HG03342 (cell line): ENCODE measurements at regions not wholly inside any gene's neighbourhood (a gene's known extent, or its start where the extent isn't known, plus 50 kb on each side); places are given as distances from the start of the nearest gene placed in this dataset.
A peak's percentile ranks its signal among the peaks of the same experiment; 100 is the strongest.
"Not testable (repeated sequence)": the region's sequence is repeated elsewhere in the genome, so short reads cannot be mapped to it uniquely, and the experiment has no call there.

ENCODE experiments used
- ATAC-seq: cut with Tn5 transposase; IDR thresholded peaks from one replicate; pipeline ENCODE4 v1.9.1; 2021; ENCODE audit warnings: mild to moderate bottlenecking, moderate library complexity; ENCODE audit not compliant: unreplicated experiment

DNA sequence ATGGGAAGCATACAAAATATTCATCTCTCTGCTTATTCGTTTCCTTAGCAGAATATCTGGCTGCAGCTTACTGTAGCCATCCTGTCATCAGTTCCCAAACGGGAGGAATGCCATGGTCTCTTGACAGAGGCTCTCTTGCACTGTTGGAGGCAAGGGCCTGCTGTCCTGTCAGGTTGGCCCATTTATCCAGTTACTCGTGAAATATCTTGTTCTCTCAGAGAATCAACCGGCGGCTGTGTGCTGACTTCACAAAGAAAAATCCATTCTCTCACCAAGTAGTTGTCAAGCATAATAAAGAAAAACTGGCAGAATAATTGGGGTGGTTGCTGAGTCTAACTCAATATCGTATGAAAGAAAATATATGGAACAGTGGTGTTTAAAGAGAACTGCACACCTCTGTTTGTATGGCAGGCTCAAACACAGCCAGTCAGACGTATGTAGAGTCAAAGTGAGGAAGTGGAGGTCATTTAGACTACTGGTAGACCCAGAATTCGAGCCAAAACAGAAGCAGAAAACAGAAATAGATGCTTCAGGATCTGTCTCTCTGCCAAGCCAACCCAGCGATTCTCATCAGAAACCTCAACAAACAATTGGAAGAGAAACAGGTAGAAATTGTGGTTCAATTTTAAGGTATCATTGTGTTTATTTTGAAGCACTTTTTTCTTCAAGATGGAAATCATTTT lies 349.2 kb upstream of the PRKCQ start:
- ATAC-seq: no peak

DNA sequence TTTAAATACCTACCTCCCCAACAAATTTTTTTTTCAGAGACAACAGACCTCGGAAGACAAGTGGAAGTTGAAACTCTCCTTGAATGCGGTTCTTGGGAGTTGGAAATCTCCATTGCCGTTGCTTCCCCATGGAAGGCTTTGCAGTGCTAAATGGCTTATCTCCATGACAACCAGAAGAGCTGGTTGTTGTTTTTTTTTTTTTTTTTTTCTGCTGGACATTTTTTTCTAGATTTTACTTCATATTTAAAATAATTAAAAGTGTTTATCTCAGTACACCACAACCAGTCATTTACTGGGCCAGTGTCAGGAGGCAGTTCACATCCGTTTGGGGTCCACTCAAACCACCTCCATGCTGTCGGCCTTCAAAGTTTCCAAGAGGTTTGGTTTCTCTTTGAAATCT lies 348.5 kb upstream of the PRKCQ start:
- ATAC-seq: no peak

DNA sequence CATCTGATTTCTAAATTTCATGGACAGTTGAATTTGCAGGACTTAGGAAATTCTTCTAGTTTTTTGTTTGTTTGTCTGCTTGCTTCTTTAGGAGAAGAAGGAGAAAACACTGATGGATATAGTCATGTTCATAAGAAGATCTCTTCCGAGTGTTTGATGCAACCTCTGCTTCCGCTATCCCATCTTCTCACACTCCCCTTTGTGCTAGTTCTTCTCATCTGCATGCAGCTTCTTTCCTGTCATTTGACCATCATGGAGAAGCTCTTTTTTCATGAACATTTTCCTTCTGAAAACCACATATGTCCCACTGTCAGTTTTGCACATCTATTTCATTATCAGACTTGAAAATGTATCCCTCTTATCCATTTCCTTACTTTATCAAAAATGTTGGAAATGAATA lies 346.9 kb upstream of the PRKCQ start:
- no peak for ATAC-seq

DNA sequence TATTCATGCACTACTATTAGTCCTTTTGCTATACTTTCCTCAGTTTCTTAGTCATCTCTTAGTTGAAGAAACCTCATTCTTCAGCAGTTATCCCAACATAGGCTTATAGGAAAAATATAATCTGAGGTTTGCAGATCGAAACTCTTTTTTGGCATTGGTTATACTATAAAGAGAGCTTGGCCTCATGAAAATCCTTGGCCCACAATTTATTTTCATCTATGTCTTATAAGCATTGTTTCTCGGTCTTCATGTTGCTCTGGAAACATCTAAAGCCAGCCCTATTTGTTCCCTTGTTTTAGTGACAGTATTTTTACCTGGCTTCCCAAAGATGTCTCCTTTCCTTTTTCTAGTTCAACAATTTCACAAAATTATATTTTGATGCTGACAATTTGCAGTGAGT lies 345.1 kb upstream of the PRKCQ start:
- ATAC-seq: no peak

DNA sequence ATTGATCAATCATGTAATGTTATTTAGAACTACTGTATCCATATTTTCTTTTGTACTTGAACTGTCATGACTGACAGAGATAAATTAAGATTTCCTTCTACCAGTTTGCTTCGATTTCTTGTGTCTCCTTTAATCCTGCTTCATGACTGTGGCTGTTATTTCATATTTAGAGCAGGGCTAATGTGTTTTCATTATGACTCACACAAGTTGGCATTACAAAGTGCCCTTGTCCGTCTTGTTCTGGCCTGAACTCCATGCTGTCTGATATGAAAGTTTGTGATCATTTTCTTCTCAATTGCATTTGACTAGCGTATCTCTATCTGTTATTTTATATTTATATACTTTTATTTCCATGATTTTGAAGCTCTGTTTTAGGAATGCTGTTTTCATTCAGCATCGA lies 344.1 kb upstream of the PRKCQ start:
- ATAC-seq: no peak

DNA sequence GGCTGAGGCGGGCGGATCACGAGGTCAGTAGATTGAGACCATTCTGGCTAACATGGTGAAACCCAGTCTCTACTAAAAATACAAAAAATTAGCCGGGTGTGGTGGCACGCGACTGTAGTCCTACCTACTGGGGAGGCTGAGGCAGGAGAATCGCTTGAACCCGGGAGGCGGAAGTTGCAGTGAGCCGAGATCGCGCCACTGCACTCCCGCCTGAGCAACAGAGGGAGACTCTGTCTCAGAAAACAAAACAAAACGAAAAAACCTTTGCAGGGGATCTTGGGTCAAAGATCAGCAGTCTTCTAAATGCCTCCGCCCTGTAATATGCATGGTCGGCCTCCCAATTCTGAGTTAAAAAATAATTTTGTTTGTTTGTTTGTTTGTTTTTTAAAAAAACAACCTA lies 340.9 kb upstream of the PRKCQ start:
- ATAC-seq: not testable (repeated sequence)

DNA sequence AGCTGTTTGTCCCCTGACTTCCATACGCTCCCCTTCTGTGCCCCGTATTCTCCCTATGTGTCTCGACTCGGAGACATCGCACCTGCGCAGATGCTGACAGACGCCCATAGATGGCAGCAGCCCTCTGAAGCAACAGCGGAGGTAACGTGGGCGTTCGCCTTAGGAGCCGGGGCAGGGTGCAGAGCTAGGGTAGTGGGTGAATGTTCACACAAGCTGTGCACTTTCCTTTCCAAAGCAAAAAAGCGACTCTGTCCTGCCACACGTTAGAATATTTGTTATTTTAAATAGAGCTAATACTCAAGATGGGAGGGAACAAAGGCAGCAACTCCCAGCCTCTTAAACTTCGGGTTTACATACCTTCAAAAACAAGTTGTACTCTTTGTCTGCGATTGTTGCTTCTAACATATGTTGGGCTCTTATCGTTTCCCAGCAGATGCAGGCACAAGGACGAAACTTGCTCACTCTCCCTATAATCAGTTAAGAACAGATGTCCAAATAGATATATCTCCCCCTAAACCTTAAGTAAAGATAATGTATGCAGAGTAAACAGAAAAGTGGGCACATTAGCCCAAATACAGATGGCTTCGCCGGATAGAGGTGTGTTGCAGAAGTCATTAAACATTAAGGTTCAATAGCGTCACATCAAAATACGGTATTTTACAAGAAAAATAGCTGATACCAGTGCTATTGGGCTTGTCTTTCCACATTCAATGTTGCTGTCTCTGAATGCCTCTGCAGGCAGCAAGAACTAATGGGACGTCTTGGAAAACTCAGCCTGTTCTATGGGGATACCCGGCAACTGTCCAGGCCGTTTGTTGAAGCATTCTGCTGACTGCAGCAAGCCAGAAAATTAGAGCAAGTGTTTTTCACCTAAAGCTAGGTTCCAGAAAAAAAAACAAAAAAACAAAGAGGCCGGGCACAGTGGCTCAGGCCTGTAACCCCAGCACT lies 340.3 kb upstream of the PRKCQ start:
- peak; percentile 95 for ATAC-seq

DNA sequence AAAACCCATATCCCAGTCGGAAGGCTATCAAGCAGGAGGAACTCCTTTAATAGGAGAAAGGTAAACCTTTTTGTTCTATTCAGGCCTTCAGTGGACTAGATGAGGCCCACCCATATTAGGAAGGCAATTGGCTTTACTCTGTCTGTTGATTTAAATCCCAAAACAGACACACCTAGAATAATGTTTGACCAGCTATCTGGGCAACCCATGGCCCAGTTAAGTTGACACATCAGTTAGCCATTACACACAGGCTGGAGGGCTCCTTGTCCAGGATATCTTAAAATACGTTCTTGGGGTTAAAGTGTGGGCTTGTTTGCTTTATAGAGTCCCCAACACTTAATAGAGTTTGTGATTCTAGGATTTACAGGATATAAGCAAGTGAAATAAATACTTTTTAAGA lies 339.0 kb upstream of the PRKCQ start:
- ATAC-seq: no peak

DNA sequence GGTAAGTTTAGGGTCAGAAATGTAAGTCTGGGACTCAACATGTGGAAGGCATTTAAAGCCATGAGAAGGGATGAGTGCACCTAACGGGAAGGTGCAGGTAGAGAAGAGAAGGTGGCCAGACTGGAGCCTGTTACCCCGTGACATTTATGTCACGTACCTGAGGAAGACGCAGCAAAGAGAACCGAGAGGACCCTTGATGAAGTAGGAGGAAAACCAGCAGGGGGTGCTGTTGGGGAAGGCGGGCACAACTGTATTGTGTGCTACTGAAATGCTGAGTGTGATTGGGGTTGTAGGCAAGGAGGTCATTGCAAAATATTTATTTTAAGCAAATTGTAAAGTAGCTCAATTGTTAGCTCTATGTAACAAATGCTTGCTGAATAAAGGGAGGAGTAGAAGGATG lies 338.2 kb upstream of the PRKCQ start:
- ATAC-seq: no peak

DNA sequence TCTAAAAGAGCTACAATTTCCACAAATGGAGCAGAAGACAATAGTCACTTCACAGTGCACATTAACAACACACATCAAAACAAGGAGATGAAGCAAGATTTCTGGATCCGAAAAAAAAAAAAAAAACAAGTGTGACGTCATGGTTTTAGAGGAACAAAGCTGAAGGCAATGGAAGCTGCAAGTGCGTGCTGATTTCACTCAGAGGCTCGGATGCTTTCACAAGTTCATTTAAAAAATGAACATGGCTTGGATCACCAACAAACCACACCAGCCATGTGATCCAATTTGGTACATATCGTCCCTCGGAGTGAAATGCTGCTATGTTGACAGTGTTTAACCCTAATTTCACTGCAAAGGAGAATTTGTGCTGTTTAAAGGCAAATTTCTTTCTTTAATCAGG lies 337.0 kb upstream of the PRKCQ start:
- ATAC-seq: no peak

DNA sequence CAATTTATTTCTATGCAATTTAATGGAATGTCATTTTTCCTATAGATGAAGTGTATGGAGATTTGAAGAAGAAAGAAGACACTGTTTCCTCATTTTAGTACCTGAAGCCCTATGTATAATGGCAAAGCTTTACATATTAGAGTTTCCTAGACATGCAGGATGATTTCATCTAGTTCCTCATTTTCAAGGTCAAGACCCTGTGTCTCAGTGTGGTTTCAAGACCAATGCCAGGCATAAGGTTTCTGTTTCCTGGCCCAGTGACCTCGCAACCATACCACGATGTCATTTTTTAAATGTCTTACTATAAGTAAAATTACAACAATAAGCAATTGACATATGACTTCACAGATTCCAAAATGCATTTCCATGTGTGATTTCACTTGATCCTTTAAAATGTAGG lies 336.5 kb upstream of the PRKCQ start:
- peak; percentile 60 for ATAC-seq

DNA sequence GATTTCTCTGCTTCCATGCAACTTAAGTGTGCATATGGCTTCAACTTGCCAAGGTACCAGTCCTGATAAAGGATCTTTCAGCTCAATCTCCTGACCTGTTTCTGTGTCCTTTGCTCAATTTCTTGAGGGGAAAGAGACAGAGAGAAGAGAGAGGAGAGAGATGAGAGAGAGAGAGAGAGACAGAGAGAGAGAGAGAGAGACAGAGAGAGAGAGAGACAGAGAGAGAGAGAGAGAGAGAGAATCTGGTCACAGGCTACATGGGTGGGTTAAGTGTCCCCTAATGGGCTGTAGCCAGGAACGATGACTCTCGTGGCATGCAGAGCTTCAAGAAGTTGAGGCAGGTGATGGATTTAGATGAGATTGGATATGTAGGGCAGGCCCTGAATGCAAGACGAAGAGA lies 335.2 kb upstream of the PRKCQ start:
- no peak for ATAC-seq

DNA sequence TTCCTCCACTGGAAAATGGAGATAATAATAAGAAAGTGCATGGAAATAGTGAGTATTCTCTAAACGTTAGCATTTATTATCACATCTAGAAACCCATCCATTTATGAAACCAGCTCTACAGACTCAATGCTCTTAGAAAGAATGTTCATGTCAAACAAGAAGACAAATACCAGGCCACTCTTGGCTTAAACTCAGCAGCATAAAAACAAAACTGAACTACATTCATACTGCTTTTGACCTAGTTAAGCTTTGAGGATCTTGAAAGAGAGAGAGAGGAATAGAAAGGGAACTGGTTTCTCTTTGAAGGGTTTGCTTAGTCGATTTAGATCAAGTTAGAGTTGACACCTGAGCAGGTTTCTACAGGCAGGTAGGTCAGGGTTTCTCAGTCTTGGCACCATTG lies 332.9 kb upstream of the PRKCQ start:
- no peak for ATAC-seq

DNA sequence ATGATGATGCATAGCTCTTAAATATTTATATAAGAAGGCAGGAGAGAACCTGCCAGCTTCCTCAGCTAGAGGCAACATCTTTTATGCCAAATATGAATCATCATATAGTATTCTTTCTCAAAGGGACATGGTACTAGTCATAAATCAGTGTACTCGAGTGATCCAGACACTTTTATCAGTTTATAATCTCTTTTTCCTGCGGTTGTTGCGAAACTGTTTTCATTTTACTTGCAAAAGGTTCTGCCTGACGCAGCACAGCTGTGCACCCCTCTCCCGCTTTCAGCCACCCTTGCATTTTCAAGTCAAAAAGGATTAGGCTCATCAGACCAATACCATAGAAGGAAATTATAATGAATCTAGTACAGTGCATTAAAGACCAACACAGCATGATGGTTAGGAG lies 332.3 kb upstream of the PRKCQ start:
- ATAC-seq: no peak

DNA sequence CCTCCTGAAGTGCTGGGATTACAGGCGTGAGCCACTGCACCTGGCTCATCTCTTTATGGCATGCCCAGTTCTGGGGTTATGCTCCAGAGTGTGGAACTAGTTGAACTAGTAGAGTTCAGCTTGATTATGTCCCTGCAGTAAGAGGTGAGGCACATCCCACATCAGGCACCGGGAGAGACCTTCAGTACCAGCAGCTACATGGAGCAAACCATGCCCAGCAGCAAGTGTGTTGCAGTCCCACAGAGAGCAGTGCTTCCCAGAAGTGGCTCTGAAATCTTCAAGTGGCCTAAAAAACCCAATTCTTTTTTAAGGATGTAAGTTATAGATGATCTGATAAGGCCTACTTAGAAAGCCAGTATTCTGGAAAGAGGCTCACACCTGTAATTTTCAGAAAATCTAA lies 331.9 kb upstream of the PRKCQ start:
- ATAC-seq: no peak

DNA sequence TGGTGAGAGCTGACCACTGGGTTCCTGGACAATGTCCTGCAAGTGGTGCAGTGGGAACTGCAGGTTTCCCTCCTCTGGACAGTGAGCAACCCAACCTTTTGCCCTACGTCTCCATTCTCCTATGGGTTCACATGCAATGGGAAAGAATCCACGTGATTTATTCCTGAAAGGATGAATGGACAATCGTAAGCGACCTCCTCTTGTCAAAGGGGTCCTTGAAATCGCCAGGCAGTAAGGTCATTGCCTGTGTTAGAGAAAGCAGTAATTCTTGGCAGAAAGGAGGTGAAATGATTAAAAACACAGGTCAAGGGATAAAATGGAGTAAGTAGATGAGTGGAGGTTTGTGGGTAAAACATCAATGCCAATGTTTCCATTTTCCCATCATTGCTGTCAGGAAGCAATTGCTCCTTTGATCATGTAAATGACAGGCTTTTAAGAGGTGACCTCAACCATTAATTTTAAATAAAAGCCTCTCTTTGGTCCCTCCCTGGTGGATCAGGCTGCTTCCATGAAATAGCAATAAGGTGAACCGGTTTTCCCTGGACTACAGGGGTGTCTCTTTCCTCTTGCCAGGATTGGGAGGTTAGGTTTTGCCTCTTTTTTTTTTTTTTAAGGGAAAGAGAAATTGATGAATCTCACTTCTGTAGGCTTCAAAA lies 330.0 kb upstream of the PRKCQ start:
- no peak for ATAC-seq

DNA sequence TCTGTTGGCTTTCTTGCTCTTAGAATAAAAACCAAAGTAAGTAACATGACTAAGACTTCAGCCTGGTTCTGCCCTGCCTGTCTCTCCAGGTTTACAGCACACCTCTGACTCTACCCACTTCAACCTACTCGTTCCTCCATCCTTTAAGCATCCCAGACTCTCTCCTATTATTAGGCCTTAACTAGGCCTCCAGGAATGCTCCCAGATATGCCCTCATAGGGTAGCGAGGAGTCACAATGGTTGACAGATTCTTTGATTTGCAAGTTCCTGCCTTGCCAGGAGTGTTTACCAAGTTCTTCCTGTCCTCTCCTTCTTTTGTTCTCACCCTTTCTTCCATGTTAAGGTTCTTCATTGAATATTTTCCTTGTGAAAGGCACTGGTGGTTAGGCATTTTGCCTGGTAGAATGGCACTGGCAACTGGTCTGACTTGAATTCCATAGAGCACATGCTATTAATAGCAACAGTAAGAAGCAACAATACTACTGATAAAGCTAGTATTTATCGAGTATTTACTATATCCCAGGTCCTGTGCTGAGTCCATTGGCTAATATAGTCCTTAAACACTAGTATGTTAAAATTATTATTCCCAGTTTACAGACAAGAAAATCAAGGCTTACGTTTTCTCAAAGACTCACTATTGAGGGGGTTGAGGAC lies 327.9 kb upstream of the PRKCQ start:
- no peak for ATAC-seq

DNA sequence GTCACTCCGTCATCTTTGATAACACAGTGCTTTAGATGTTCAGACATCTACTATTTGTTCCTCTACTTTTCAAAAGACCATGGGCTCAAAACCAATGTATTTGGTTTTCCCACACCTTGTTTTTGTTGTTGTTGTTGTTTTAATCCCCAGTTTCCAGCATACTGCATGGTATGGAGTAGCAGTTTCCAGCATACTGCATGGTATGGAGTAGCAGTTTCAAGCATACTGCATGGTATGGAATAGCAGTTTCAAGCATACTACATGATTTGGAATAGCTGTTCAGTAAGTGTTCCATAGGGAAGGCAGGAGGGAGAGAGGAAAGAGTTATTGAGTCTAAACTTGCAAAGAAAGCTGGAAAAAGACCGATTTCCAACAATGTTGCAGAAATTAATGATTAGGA lies 314.3 kb upstream of the PRKCQ start:
- no peak for ATAC-seq

DNA sequence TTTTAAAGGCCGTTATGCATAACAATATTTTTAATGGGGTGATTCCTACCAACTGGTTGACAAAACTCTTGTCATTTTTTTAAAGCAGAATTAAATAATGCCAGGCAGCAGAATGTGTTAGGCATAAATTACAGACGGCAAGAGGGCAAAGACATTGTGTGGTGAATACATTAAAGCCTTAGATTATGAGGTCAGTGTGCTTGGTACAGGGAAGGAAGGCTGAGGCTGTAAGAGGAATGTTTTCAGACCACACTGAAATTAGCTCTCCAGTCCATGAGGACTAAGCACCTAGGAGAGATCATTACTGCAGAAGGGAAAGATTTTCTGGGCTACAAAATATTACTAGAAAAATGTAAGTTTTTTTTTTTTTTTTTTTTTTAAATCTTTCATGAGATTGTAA lies 312.8 kb upstream of the PRKCQ start:
- ATAC-seq: no peak

DNA sequence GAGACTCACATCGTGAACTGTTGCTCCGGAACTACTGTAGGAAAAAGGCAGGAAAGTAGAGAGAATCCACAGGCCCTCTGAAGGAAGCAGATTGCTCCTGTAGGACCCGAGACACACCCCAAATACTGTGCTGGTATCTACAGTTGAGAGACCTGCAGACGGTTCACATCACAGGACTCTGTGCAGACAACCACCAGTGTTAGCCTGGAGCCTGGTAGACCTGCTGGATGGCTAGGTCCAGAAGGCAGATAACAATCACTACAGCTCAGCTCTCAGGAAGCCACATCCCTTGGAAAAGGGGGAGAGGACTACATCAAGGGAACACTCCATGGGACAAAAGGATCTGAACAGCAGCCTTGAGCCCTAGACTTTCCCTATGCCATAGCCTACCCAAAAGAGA lies 311.8 kb upstream of the PRKCQ start:
- ATAC-seq: no peak

DNA sequence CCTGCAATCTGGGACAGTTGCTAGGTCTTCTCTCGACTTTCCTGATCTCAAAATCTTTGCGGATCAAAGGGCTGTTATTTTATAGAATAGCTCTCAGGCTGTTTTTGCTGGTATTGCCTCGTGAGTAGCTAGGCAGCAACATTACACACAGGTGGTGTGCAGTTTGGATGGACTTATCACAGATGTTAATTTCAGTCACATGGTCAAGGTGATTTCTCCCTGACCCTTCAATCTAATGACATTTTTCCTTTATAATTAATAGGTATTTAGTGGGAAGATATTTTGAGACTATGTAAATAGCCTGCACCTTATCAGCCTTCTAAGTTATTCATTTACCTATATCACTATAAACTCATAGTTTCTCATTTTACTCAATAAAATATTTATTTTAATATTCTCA lies 309.6 kb upstream of the PRKCQ start:
- ATAC-seq: no peak
